Hepatic stellate cell (primary cell): ENCODE measurements at regions not wholly inside any gene's neighbourhood (a gene's known extent, or its start where the extent isn't known, plus 50 kb on each side); places are given as distances from the start of the nearest gene placed in this dataset.

Experiments used
- DNase-seq: peaks from one replicate; pipeline ENCODE4 v3.0.0; 2011; ENCODE audit warnings: low spot score

DNA sequence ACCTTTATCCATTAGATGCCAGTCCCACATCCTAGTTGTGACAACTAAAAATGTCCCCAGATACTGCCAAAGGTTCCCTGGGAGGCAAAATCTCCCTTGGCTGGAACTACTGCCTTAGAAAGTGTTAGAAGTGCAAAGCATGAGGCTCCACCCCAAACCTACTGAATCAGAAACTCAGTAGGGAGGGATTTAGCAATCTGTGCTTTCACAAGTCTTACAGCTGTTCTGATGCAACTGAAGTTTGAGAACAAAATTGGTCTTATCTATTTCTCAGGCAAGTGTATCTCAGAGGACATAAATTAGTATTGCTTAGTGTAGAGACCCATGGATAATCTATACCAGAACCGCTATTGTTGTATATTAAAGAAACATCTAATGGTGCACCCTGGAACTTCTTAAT, 70.2 kb downstream of the CLDN1 start:
- peak; percentile 11 for DNase-seq

- no peak for DNase-seq
These were observed 72.8 kb downstream of the CLDN1 start for GRCh38 chr3:190249414-190249813.

DNA sequence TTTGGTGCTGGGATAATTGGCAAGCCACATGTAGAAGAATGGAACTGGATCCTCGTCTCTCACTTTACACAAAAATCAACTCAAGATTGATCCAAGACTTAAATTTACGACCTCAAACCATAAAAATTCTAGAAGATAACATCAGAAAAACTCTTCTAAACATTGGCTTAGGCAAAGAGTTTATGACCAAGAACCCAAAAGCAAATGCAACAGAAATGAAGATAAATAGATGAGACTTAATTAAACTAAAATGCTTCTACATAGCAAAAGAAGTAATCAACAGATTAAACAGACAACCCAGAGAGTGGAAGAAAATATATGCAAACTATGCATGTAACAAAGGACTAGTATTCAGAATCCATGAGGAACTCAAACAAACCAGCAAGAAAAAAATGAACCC, 80.1 kb downstream of the CLDN1 start:
- DNase-seq: no peak

DNA sequence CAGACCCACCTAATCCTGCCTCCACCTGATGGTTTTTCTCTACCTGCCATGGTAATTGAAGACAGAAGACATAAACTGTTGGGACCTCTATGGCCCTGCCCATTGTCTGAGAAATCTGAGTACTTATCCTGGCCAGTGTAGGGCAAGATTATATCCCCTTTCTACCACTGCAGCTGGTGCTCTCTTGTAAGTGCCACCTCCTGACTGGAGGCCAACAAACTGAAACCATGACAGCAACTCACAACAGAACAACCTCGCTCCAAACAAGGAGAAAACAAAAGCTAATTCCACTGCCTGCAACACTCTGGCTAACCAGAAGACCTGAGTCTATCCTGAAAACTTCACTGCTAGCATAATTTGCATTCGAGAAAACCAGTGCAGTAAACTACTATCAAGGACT, 82.9 kb downstream of the CLDN1 start:
- DNase-seq: no peak

GRCh38 chr3:190238871-190239270, 83.4 kb downstream of the CLDN1 start:
- DNase-seq: no peak

GRCh38 chr3:190234621-190235020, 87.6 kb downstream of the CLDN1 start:
- no peak for DNase-seq

GRCh38 chr3:190229632-190230424, 92.4 kb downstream of the CLDN1 start:
- DNase-seq: no peak

GRCh38 chr3:190227064-190227463, 95.2 kb downstream of the CLDN1 start:
- no peak for DNase-seq

- DNase-seq: no peak
These were observed 97.2 kb downstream of the CLDN1 start for GRCh38 chr3:190224863-190225692.

DNA sequence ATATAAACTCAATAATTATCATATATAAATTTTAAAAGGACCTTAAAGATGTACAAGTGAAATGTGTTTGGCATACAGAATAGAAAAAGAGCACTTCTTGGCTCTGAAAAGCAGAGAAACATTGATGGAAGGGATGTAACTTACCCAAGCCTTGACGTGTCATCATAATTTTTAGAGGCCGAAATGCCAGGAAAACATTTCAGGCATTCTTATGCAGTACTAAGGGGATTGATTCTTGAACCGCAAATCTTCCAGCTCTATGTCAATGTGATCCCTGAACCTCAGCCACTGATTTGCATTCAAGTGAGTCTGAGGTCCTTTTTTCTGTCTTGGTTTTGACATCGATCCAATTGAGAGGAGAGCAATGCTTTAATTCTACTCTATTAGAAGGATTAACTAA, 97.8 kb downstream of the CLDN1 start:
- no peak for DNase-seq

DNA sequence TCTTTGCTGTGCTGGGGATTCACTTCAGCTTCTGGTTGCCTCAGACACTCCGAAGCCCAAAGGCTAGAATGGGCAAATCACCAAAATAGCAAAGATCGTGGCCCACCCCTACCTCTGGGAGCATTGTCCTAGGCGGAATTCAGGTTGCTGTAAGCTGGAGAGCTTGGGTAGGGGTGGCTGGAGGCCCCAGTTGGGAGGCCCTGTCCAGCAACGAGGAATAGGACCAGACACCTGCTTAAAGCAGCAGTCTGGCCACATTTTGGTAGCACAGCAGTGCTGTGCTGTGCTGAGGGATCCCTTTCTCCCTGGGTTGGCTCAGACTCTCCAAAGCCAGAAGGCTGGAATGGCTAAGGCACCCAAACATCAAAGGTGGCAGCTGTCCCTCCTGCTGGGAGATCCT, 99.3 kb downstream of the CLDN1 start:
- DNase-seq: no peak

DNA sequence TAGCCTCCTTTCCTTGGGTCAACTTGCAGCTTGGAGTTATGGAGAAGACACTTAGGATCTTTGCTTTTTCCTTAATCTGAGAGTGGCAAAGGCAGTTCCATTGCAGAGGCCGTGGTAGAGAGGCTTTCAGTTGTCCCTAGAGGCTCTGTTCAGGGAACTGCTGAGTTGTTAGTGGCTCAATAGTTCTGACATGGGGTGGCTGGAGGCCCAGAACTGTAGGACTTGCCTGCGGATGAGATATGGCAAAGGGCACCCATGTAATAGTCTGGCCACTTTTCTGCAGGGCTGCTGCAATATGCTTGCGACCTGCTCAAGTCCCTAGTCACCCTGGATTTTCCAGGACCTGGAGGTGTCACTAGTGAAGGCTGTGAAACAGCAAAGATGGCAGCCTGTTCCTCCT, 99.9 kb downstream of the CLDN1 start:
- no peak for DNase-seq

GRCh38 chr3:190220362-190220761, 99.7 kb upstream of the P3H2 start:
- DNase-seq: no peak

GRCh38 chr3:190217081-190217480, 96.4 kb upstream of the P3H2 start:
- DNase-seq: no peak

DNA sequence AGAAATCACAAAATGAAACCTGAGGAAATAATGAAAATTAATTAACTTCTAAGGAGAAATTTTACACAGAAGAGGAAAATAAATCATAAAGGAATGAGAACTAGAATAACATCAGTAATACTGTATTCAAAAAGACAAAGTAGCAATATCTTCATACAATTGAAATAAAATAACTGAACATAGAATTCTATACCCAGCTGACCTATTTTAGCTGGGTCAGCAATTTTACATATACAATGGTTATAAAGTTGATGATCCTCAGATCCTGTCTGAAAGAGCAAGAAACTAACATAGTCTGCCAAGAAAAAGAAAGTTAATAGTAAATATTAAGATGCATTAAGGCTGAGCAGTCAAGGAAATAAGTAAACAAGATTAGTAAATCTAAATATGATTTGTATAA, 93.0 kb upstream of the P3H2 start:
- no peak for DNase-seq

DNA sequence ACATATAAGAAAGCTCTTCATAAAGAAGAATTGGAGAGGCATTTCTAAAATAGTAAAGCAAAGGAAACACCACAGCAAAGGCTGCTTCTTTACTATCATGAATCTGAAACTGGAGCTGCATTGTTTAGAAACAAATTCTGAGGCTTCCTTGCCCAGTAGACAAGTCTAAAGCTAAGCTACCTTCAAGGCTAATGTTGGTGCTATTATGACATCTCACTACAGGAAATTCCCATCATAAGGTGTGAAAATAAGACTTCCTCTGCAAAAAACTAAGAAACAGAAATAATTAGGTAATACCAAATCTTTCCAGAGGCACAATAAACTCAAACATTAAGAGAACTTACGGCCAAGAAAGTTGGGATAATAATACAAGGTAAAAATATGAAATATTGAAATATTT, 89.9 kb upstream of the P3H2 start:
- DNase-seq: no peak

- DNase-seq: no peak
These were observed 88.8 kb upstream of the P3H2 start for GRCh38 chr3:190209533-190209932.

- DNase-seq: no peak
These were observed 87.5 kb upstream of the P3H2 start for GRCh38 chr3:190208196-190208595.

- DNase-seq: peak; percentile 65
These were observed 85.0 kb upstream of the P3H2 start for GRCh38 chr3:190205739-190206138.

DNA sequence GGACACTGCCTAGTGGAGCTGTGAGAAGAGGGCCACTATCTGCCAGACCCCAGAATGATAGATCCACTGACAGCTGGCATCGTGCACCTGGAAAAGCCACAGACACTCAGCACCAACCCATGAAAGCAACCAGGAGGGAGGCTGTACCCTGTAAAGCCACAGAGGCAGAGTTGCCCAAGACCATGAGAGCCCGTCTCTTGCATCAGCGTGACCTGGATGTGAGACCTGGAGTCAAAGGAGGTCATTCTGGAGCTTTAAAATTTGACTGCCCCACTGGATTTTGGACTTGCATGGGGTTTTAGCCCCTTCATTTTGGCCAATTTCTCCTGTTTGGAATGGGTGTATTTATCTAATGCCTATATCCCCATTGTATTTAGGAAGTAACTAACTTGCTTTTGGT, 83.5 kb upstream of the P3H2 start:
- DNase-seq: no peak

GRCh38 chr3:190197346-190197763, 76.7 kb upstream of the P3H2 start:
- no peak for DNase-seq

GRCh38 chr3:190194506-190194905, 73.8 kb upstream of the P3H2 start:
- no peak for DNase-seq

GRCh38 chr3:190193210-190193609, 72.5 kb upstream of the P3H2 start:
- no peak for DNase-seq

DNA sequence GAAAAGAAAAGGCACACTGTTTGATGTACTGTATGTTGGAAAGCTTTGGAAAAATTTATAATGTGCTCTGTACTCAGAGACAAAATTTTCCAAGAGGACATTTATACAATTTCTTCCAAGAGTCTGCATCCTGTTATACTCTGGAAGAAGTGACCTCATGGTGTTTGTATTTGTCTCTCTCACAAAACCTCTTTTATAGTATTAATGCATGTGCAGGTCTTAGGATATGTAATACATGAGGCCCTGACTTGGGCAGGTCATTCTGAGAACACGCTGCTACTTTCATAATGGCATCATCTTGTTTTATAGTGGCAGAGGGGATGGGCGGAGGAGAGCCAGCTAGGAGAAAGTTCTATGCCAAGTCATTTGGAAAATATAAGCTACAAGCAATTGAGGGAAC, 72.0 kb upstream of the P3H2 start:
- DNase-seq: no peak
